ENCODE measurements at regions not wholly inside any gene's neighbourhood (a gene's known extent, or its start where the extent isn't known, plus 50 kb on each side); places are given as distances from the start of the nearest gene placed in this dataset.
"Not testable (repeated sequence)": the region's sequence is repeated elsewhere in the genome, so short reads cannot be mapped to it uniquely, and the experiment has no call there.

- peak in 1 of 2 experiments; percentile 8 for DNase-seq (ENCODE audit: low read depth in 2 of 2)
Measured at GRCh38 chr4:34422472-34423175, 1821.7 kb downstream of the ARAP2 start.

- DNase-seq (ENCODE audit: low read depth in 2 of 2), result no peak
Measured at GRCh38 chr4:34432706-34433105, 1811.6 kb downstream of the ARAP2 start.

- DNase-seq (ENCODE audit: low read depth in 2 of 2), result not testable (repeated sequence)
Measured at GRCh38 chr4:34434377-34434776, 1809.9 kb downstream of the ARAP2 start.

- DNase-seq (ENCODE audit: low read depth in 2 of 2), result no peak
Measured at GRCh38 chr4:34464196-34464595, 1780.1 kb downstream of the ARAP2 start.

GRCh38 chr4:34466411-34466810, 1777.9 kb downstream of the ARAP2 start:
- peak in 1 of 2 experiments; percentile 5 for DNase-seq (ENCODE audit: low read depth in 2 of 2)

- no peak for DNase-seq (ENCODE audit: low read depth in 2 of 2)
Measured at GRCh38 chr4:34469516-34469915, 1774.8 kb downstream of the ARAP2 start.

GRCh38 chr4:34485252-34485651, 1759.1 kb downstream of the ARAP2 start:
- no peak for DNase-seq (ENCODE audit: low read depth in 2 of 2)

GRCh38 chr4:34486461-34487363, 1757.6 kb downstream of the ARAP2 start:
- DNase-seq (ENCODE audit: low read depth in 2 of 2), result no peak

- no peak for DNase-seq (ENCODE audit: low read depth in 2 of 2)
Measured at GRCh38 chr4:34492414-34492813, 1751.9 kb downstream of the ARAP2 start.

- DNase-seq (ENCODE audit: low read depth in 2 of 2), result no peak
Measured at GRCh38 chr4:34502086-34502485, 1742.2 kb downstream of the ARAP2 start.

- DNase-seq (ENCODE audit: low read depth in 2 of 2), result not testable (repeated sequence)
Measured at GRCh38 chr4:34504731-34505130, 1739.6 kb downstream of the ARAP2 start.

- DNase-seq (ENCODE audit: low read depth in 2 of 2), result not testable (repeated sequence)
Measured at GRCh38 chr4:34506511-34507092, 1737.7 kb downstream of the ARAP2 start.

GRCh38 chr4:34512616-34513015, 1731.7 kb downstream of the ARAP2 start:
- DNase-seq (ENCODE audit: low read depth in 2 of 2), result no peak

- DNase-seq (ENCODE audit: low read depth in 2 of 2), result no peak
Measured at GRCh38 chr4:34516524-34516923, 1727.8 kb downstream of the ARAP2 start.

GRCh38 chr4:34534916-34535315, 1709.4 kb downstream of the ARAP2 start:
- DNase-seq (ENCODE audit: low read depth in 2 of 2), result peak; percentile 1 to 3

- no peak for DNase-seq (ENCODE audit: low read depth in 2 of 2)
Measured at GRCh38 chr4:34566091-34566490, 1678.2 kb downstream of the ARAP2 start.

- no peak for DNase-seq (ENCODE audit: low read depth in 2 of 2)
Measured at GRCh38 chr4:34572026-34572425, 1672.3 kb downstream of the ARAP2 start.

- no peak for DNase-seq (ENCODE audit: low read depth in 2 of 2)
Measured at GRCh38 chr4:34615315-34615714, 1629.0 kb downstream of the ARAP2 start.

GRCh38 chr4:34619531-34620162, 1624.7 kb downstream of the ARAP2 start:
- DNase-seq (ENCODE audit: low read depth in 2 of 2), result peak in 1 of 2 experiments; percentile 1

- DNase-seq (ENCODE audit: low read depth in 2 of 2), result no peak
Measured at GRCh38 chr4:34628471-34628870, 1615.8 kb downstream of the ARAP2 start.

GRCh38 chr4:34629451-34629850, 1614.9 kb downstream of the ARAP2 start:
- DNase-seq (ENCODE audit: low read depth in 2 of 2), result no peak

- peak in 1 of 2 experiments; percentile 4 for DNase-seq (ENCODE audit: low read depth in 2 of 2)
Measured at GRCh38 chr4:34633241-34633640, 1611.1 kb downstream of the ARAP2 start.

Measured in fibroblast of skin of left biceps (primary cell).